ENCODE measurements at regions not wholly inside any gene's neighbourhood (a gene's known extent, or its start where the extent isn't known, plus 50 kb on each side); places are given as distances from the start of the nearest gene placed in this dataset.
"Not testable (repeated sequence)": the region's sequence is repeated elsewhere in the genome, so short reads cannot be mapped to it uniquely, and the experiment has no call there.

DNA sequence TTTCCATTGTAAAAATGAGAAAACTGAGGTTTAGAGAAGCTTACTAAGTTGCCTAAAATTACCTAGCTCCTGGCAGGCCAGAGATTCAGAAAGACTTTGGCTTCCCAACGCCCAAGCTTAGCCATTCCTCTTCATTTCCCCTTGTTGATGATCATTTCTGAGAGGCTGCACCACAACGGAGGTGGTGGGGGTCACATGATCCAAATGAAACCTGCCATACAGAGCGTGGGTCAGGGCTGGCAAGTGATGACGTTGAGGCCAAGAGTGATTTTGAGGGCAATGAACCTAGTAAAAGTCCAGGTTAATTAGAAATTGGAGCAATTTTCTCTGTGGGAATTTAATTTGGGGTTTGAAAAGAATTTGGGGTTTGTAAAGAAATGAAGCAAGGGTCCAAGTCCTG lies 109.9 kb downstream of the TMEM182 start:
- no peak overlapping the region for H3K4ac ChIP-seq (ENCODE audit: low read length)
- H3K4me1 ChIP-seq (ENCODE audit: control insufficient read depth in 2 of 2, insufficient read depth in 1 of 2, low read depth in 1 of 2, low read length in 2 of 2) = no peaks in the 10 kb centered on the region
- no CpG with 5 or more reads among the region's 4 CpGs for WGBS, 2 donors (ENCODE audit: extremely low coverage in 2 of 2, insufficient read length in 2 of 2, insufficient replicate concordance in 1 of 2)
- H3K14ac ChIP-seq (ENCODE audit: low read length) = no peak overlapping the region
- no peaks in the 10 kb centered on the region for H3K79me1 ChIP-seq (ENCODE audit: low read depth, low read length)
- H4K8ac ChIP-seq (ENCODE audit: low read depth, low read length) = no peak overlapping the region
- no peak overlapping the region for H2BK5ac ChIP-seq (ENCODE audit: low read length)
- H3K9ac ChIP-seq (ENCODE audit: low read depth, low read length, poor library complexity) = no peak overlapping the region
- no peak overlapping the region for H3K18ac ChIP-seq (ENCODE audit: low read length)
- no peak overlapping the region for H2BK120ac ChIP-seq (ENCODE audit: low read depth, low read length)
- H3K27ac ChIP-seq (replicated peaks; ENCODE audit: low read length) = no peak overlapping the region
- DNase-seq (ENCODE audit: low spot score) = no peak
- H2AFZ ChIP-seq (ENCODE audit: low read length) = no peak overlapping the region
- no peaks in the 10 kb centered on the region for H3K9me3 ChIP-seq (replicated peaks in 1 of 2; ENCODE audit: control insufficient read depth in 2 of 2, insufficient read depth in 1 of 2, low read depth in 1 of 2, low read length in 2 of 2)
- no peak overlapping the region for H3K4me2 ChIP-seq (ENCODE audit: insufficient read depth, low read length, poor library complexity, severe bottlenecking)
- no peak overlapping the region for H2AK5ac ChIP-seq (ENCODE audit: low read depth, low read length)
- H3K27me3 ChIP-seq (ENCODE audit: control insufficient read depth in 3 of 3, insufficient read depth in 3 of 3, low read depth in 1 of 3, low read length in 3 of 3) = no peaks in the 10 kb centered on the region
- H3K4me3 ChIP-seq (ENCODE audit: low read length in 2 of 2) = no peak overlapping the region
- H2BK12ac ChIP-seq (ENCODE audit: low read length) = no peak overlapping the region
- H3K36me3 ChIP-seq (replicated peaks in 1 of 2; ENCODE audit: control insufficient read depth in 2 of 2, insufficient read depth in 2 of 2, low read length in 2 of 2) = no peaks in the 10 kb centered on the region
- no peak overlapping the region for H2BK15ac ChIP-seq (ENCODE audit: low read length)
- H3K23ac ChIP-seq (ENCODE audit: low read depth, low read length, poor library complexity) = no peak overlapping the region
- H4K91ac ChIP-seq (ENCODE audit: low read depth, low read length, poor library complexity) = no peak overlapping the region

DNA sequence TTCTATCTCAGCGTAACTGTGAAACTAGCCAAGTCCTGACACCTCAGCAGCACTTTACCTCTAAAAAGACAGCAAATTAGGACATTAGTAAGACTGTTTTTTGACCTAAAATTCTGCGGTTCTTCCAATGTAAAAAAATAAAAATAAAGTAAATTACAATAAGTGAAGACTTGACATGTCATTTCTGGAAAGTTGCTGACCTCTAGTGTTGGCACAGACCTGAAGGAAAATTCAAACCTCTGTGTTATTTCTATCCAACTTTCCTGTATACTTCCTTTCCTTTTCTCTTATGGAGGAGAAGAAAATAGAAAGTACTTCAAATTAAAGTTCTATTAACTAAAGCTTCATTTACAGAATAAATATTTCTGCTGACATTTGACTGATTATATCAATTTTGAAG lies 110.6 kb downstream of the TMEM182 start:
- H3K4me1 ChIP-seq (ENCODE audit: control insufficient read depth in 2 of 2, insufficient read depth in 1 of 2, low read depth in 1 of 2, low read length in 2 of 2) = no peaks in the 10 kb centered on the region
- H3K27ac ChIP-seq (replicated peaks; ENCODE audit: low read length) = no peak overlapping the region
- H3K36me3 ChIP-seq (replicated peaks in 1 of 2; ENCODE audit: control insufficient read depth in 2 of 2, insufficient read depth in 2 of 2, low read length in 2 of 2) = no peaks in the 10 kb centered on the region
- no peaks in the 10 kb centered on the region for H3K9me3 ChIP-seq (replicated peaks in 1 of 2; ENCODE audit: control insufficient read depth in 2 of 2, insufficient read depth in 1 of 2, low read depth in 1 of 2, low read length in 2 of 2)
- no peak overlapping the region for H4K8ac ChIP-seq (ENCODE audit: low read depth, low read length)
- no CpG with 5 or more reads among the region's 2 CpGs for WGBS, 2 donors (ENCODE audit: extremely low coverage in 2 of 2, insufficient read length in 2 of 2, insufficient replicate concordance in 1 of 2)
- no peak overlapping the region for H2BK15ac ChIP-seq (ENCODE audit: low read length)
- H3K4me3 ChIP-seq (ENCODE audit: low read length in 2 of 2) = no peak overlapping the region
- H2AK5ac ChIP-seq (ENCODE audit: low read depth, low read length) = no peak overlapping the region
- DNase-seq (ENCODE audit: low spot score) = no peak
- no peak overlapping the region for H2BK120ac ChIP-seq (ENCODE audit: low read depth, low read length)
- H2AFZ ChIP-seq (ENCODE audit: low read length) = no peak overlapping the region
- no peak overlapping the region for H3K9ac ChIP-seq (ENCODE audit: low read depth, low read length, poor library complexity)
- no peaks in the 10 kb centered on the region for H3K27me3 ChIP-seq (ENCODE audit: control insufficient read depth in 3 of 3, insufficient read depth in 3 of 3, low read depth in 1 of 3, low read length in 3 of 3)
- H2BK12ac ChIP-seq (ENCODE audit: low read length) = no peak overlapping the region
- H3K4ac ChIP-seq (ENCODE audit: low read length) = no peak overlapping the region
- no peak overlapping the region for H3K4me2 ChIP-seq (ENCODE audit: insufficient read depth, low read length, poor library complexity, severe bottlenecking)
- H3K14ac ChIP-seq (ENCODE audit: low read length) = no peak overlapping the region
- H3K18ac ChIP-seq (ENCODE audit: low read length) = no peak overlapping the region
- H3K79me1 ChIP-seq (ENCODE audit: low read depth, low read length) = no peaks in the 10 kb centered on the region
- H3K23ac ChIP-seq (ENCODE audit: low read depth, low read length, poor library complexity) = no peak overlapping the region
- H4K91ac ChIP-seq (ENCODE audit: low read depth, low read length, poor library complexity) = no peak overlapping the region
- H2BK5ac ChIP-seq (ENCODE audit: low read length) = no peak overlapping the region

DNA sequence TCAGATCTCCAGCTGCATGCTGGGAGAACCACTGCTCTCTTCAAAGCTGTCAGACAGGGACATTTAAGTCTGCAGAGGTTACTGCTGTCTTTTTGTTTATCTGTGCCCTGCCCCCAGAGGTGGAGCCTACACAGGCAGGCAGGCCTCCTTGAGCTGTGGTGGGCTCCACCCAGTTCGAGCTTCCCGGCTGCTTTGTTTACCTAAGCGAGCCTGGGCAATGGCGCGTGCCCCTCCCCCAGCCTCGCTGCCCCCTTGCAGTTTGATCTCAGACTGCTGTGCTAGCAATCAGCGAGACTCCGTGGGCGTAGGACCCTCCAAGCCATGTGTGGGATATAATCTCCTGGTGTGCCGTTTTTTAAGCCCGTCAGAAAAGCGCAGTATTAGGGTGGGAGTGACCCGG lies 117.7 kb downstream of the TMEM182 start:
- H3K27ac ChIP-seq (replicated peaks; ENCODE audit: low read length); H3K9ac ChIP-seq (ENCODE audit: low read depth, low read length, poor library complexity); H3K27me3 ChIP-seq (ENCODE audit: control insufficient read depth in 3 of 3, insufficient read depth in 3 of 3, low read depth in 1 of 3, low read length in 3 of 3); H4K91ac ChIP-seq (ENCODE audit: low read depth, low read length, poor library complexity); H3K18ac ChIP-seq (ENCODE audit: low read length); H2BK15ac ChIP-seq (ENCODE audit: low read length); H2AFZ ChIP-seq (ENCODE audit: low read length); H2BK12ac ChIP-seq (ENCODE audit: low read length); H3K14ac ChIP-seq (ENCODE audit: low read length); H2AK5ac ChIP-seq (ENCODE audit: low read depth, low read length); H2BK120ac ChIP-seq (ENCODE audit: low read depth, low read length); H3K4ac ChIP-seq (ENCODE audit: low read length); H3K23ac ChIP-seq (ENCODE audit: low read depth, low read length, poor library complexity); H2BK5ac ChIP-seq (ENCODE audit: low read length); H4K8ac ChIP-seq (ENCODE audit: low read depth, low read length); H3K36me3 ChIP-seq (replicated peaks in 1 of 2; ENCODE audit: control insufficient read depth in 2 of 2, insufficient read depth in 2 of 2, low read length in 2 of 2); H3K4me1 ChIP-seq (ENCODE audit: control insufficient read depth in 2 of 2, insufficient read depth in 1 of 2, low read depth in 1 of 2, low read length in 2 of 2); H3K9me3 ChIP-seq (replicated peaks in 1 of 2; ENCODE audit: control insufficient read depth in 2 of 2, insufficient read depth in 1 of 2, low read depth in 1 of 2, low read length in 2 of 2); H3K79me1 ChIP-seq (ENCODE audit: low read depth, low read length); DNase-seq (ENCODE audit: low spot score); H3K4me3 ChIP-seq (ENCODE audit: low read length in 2 of 2); H3K4me2 ChIP-seq (ENCODE audit: insufficient read depth, low read length, poor library complexity, severe bottlenecking): not testable (repeated sequence)
- WGBS, 2 donors (ENCODE audit: extremely low coverage in 2 of 2, insufficient read length in 2 of 2, insufficient replicate concordance in 1 of 2) = no CpG with 5 or more reads among the region's 13 CpGs

DNA sequence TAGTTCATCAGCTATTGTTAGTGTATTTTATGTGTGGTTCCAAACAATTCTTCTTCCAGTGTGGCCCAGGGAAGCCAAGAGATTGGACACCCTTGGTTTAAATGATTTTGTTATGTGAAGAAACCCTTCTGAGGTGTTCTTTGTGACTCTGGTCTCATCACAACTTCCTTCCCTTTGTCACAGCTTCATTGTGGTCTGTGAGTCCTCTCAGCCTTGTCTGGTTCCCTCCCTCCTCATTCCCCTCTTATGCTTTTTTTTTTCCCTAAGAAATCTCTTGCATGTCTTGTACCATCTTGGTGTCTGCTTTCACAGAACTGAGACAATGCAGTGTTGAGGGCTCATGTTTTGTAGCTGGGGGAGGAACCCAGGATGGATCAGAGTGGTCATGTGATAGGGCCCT lies 118.9 kb downstream of the TMEM182 start:
- H3K4me1 ChIP-seq (ENCODE audit: control insufficient read depth in 2 of 2, insufficient read depth in 1 of 2, low read depth in 1 of 2, low read length in 2 of 2) = peaks cover 0 to 5% of the 10 kb centered on the region in 2 donors
- H2BK12ac ChIP-seq (ENCODE audit: low read length) = no peak overlapping the region
- no peak overlapping the region for H2BK15ac ChIP-seq (ENCODE audit: low read length)
- H3K4me3 ChIP-seq (ENCODE audit: low read length in 2 of 2) = no peak overlapping the region
- no peak overlapping the region for H3K4me2 ChIP-seq (ENCODE audit: insufficient read depth, low read length, poor library complexity, severe bottlenecking)
- no peak overlapping the region for H3K9ac ChIP-seq (ENCODE audit: low read depth, low read length, poor library complexity)
- no peak overlapping the region for H3K4ac ChIP-seq (ENCODE audit: low read length)
- no peak overlapping the region for H3K18ac ChIP-seq (ENCODE audit: low read length)
- no peak overlapping the region for H3K23ac ChIP-seq (ENCODE audit: low read depth, low read length, poor library complexity)
- peak overlapping the region; percentile 25 for H2AFZ ChIP-seq (ENCODE audit: low read length)
- no peak for DNase-seq (ENCODE audit: low spot score)
- peaks cover 3 to 7% of the 10 kb centered on the region in 2 donors for H3K9me3 ChIP-seq (replicated peaks in 1 of 2; ENCODE audit: control insufficient read depth in 2 of 2, insufficient read depth in 1 of 2, low read depth in 1 of 2, low read length in 2 of 2)
- H3K27me3 ChIP-seq (ENCODE audit: control insufficient read depth in 3 of 3, insufficient read depth in 3 of 3, low read depth in 1 of 3, low read length in 3 of 3) = no peaks in the 10 kb centered on the region
- no peak overlapping the region for H2BK120ac ChIP-seq (ENCODE audit: low read depth, low read length)
- no peaks in the 10 kb centered on the region for H3K79me1 ChIP-seq (ENCODE audit: low read depth, low read length)
- H3K27ac ChIP-seq (replicated peaks; ENCODE audit: low read length) = no peak overlapping the region
- no peak overlapping the region for H3K14ac ChIP-seq (ENCODE audit: low read length)
- H4K8ac ChIP-seq (ENCODE audit: low read depth, low read length) = no peak overlapping the region
- H3K36me3 ChIP-seq (replicated peaks in 1 of 2; ENCODE audit: control insufficient read depth in 2 of 2, insufficient read depth in 2 of 2, low read length in 2 of 2) = no peaks in the 10 kb centered on the region
- H2BK5ac ChIP-seq (ENCODE audit: low read length) = no peak overlapping the region
- H4K91ac ChIP-seq (ENCODE audit: low read depth, low read length, poor library complexity) = no peak overlapping the region
- H2AK5ac ChIP-seq (ENCODE audit: low read depth, low read length) = no peak overlapping the region

All from neuronal stem cell (in vitro differentiated cells).